Mesendoderm (in vitro differentiated cells): ENCODE measurements at regions not wholly inside any gene's neighbourhood (a gene's known extent, or its start where the extent isn't known, plus 50 kb on each side); places are given as distances from the start of the nearest gene placed in this dataset.
"Not testable (repeated sequence)": the region's sequence is repeated elsewhere in the genome, so short reads cannot be mapped to it uniquely, and the experiment has no call there.

Experiments used
- DNase-seq: peaks from one replicate; pipeline ENCODE4 v3.0.0; 2013
- H2AK5ac ChIP-seq: 2 replicates; pipeline ENCODE4 v1.6.1; 2013; ENCODE audit warnings: low read length, inconsistent platforms
- H2BK120ac ChIP-seq: 2 replicates; pipeline ENCODE4 v1.6.1; 2013; ENCODE audit warnings: low read depth, mild to moderate bottlenecking, low read length, moderate library complexity, mixed read lengths
- H2BK15ac ChIP-seq: replicated peaks from 2 replicates; pipeline ENCODE4 v1.6.1; 2013; ENCODE audit warnings: low read depth, mild to moderate bottlenecking, moderate library complexity
- H2BK5ac ChIP-seq: 2 replicates; pipeline ENCODE4 v1.6.1; 2013; ENCODE audit warnings: low read length, inconsistent platforms
- H3K18ac ChIP-seq: 2 replicates; pipeline ENCODE4 v1.6.1; 2013; ENCODE audit warnings: mild to moderate bottlenecking, low read length, mixed read lengths
- H3K23ac ChIP-seq: one replicate; pipeline ENCODE4 v1.6.1; 2013; ENCODE audit warnings: low read length
- H3K27ac ChIP-seq: 2 replicates; pipeline ENCODE4 v1.5.1; 2013; ENCODE audit warnings: low read depth, mild to moderate bottlenecking, inconsistent platforms, low read length, moderate library complexity
- H3K27me3 ChIP-seq: 2 replicates; pipeline ENCODE4 v1.6.1; 2013; ENCODE audit warnings: low read length, control low read depth, mild to moderate bottlenecking, inconsistent platforms; ENCODE audit not compliant: insufficient read depth, poor library complexity
- H3K36me3 ChIP-seq: 2 replicates; pipeline ENCODE4 v1.6.1; 2013; ENCODE audit warnings: low read length, inconsistent platforms; ENCODE audit not compliant: control insufficient read depth, insufficient read depth
- H3K4ac ChIP-seq: one replicate; pipeline ENCODE4 v1.6.1; 2013; ENCODE audit warnings: low read depth, mild to moderate bottlenecking, low read length, moderate library complexity
- H3K4me1 ChIP-seq: 2 replicates; pipeline ENCODE4 v1.6.1; 2013; ENCODE audit warnings: low read depth, low read length, inconsistent platforms; ENCODE audit not compliant: control insufficient read depth
- H3K4me2 ChIP-seq: 2 replicates; pipeline ENCODE4 v1.6.1; 2013; ENCODE audit warnings: low read length
- H3K4me3 ChIP-seq: 2 replicates; pipeline ENCODE4 v1.5.1; 2013; ENCODE audit warnings: mild to moderate bottlenecking, low read length
- H3K56ac ChIP-seq: one replicate; pipeline ENCODE4 v1.6.1; 2013; ENCODE audit warnings: low read length
- H3K79me1 ChIP-seq: 2 replicates; pipeline ENCODE4 v1.6.1; 2013; ENCODE audit warnings: low read length, inconsistent platforms
- H3K79me2 ChIP-seq: 2 replicates; pipeline ENCODE4 v1.6.1; 2013; ENCODE audit warnings: mild to moderate bottlenecking, low read length; ENCODE audit not compliant: control insufficient read depth, insufficient read depth
- H3K9ac ChIP-seq: 2 replicates; pipeline ENCODE4 v1.6.1; 2013; ENCODE audit warnings: low read length, inconsistent platforms
- H4K5ac ChIP-seq: one replicate; pipeline ENCODE4 v1.6.1; 2013; ENCODE audit warnings: low read length
- H4K8ac ChIP-seq: one replicate; pipeline ENCODE4 v1.6.1; 2013; ENCODE audit warnings: low read depth, mild to moderate bottlenecking, control low read depth, low read length, moderate library complexity
- WGBS: extraction: QIAGEN DNeasy Blood & Tissue Kit; methylation state at CpG from one replicate; pipeline ENCODE4 v1.1.7; 2013; ENCODE audit warnings: low lambda C conversion rate, missing lambda C conversion rate; ENCODE audit not compliant: insufficient coverage; ENCODE audit errors: extremely low coverage; 5-methylcytosine and 5-hydroxymethylcytosine counted together

DNA sequence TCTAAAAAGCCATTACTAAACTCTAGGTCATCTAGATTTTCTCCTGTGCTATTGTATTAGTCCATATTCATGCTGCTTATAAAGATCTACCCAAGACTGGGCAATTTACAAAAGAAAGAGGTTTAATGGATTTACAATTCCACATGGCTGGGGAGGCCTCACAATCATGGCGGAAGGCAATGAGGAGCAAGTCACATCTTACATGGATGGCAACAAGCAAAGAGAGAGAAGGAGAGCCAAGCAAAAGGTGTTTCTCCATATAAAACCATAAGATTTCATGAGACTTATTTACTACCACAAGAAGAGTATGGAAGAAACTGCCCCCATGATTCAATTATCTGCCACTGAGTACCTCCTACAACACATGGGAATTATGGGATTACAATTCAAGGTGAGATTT, 69.6 kb upstream of the CCDC6 start:
- not testable (repeated sequence) for H4K5ac ChIP-seq, H3K4me3 ChIP-seq, H3K4me1 ChIP-seq, H3K79me2 ChIP-seq, H2BK120ac ChIP-seq, H3K18ac ChIP-seq, H2BK5ac ChIP-seq, H2AK5ac ChIP-seq, H3K79me1 ChIP-seq, H3K4ac ChIP-seq, DNase-seq, H2BK15ac ChIP-seq, H3K36me3 ChIP-seq, H3K9ac ChIP-seq, H3K27me3 ChIP-seq, H4K8ac ChIP-seq, H3K27ac ChIP-seq, H3K23ac ChIP-seq, H3K4me2 ChIP-seq, H3K56ac ChIP-seq
- no CpG with 5 or more reads among the region's 1 CpG for WGBS

DNA sequence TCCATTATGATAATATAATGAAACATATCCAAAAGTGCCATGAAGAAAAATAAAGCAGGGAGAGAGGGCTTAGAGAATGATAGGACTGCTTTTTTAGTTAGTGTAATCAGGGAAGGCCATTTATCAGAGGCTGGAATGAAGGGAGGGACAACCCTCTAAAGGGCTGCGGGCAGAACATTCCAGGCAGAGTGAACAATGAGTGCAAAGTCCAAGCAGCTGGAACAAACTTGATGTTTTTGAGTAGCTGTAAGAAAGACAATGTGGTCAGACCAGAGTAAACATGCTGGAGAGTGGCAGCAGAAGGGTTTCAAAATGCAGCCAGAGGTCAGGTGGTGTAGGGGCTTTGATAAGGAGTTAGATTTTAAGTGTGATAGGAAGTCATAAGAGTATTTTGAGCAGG, 65.6 kb upstream of the CCDC6 start:
- DNase-seq = peak; percentile 26
- Histone ChIP-seq H3K4me3 (no peak overlapping the region), H4K5ac (no peak overlapping the region), H3K36me3 (no peaks in the 10 kb centered on the region), H2BK120ac (no peak overlapping the region), H3K79me2 (no peaks in the 10 kb centered on the region), H2BK5ac (no peak overlapping the region), H3K4me2 (no peak overlapping the region), H2AK5ac (no peak overlapping the region), H3K9ac (no peak overlapping the region), H3K18ac (no peak overlapping the region), H3K56ac (no peak overlapping the region), H3K27me3 (no peaks in the 10 kb centered on the region), H3K79me1 (no peaks in the 10 kb centered on the region), H3K4ac (no peak overlapping the region), H2BK15ac (no peak overlapping the region), H3K27ac (no peak overlapping the region), H3K4me1 (peaks cover 1% of the 10 kb centered on the region), H3K23ac (no peak overlapping the region), H4K8ac (no peak overlapping the region)
- WGBS = no CpG with 5 or more reads among the region's 1 CpG

DNA sequence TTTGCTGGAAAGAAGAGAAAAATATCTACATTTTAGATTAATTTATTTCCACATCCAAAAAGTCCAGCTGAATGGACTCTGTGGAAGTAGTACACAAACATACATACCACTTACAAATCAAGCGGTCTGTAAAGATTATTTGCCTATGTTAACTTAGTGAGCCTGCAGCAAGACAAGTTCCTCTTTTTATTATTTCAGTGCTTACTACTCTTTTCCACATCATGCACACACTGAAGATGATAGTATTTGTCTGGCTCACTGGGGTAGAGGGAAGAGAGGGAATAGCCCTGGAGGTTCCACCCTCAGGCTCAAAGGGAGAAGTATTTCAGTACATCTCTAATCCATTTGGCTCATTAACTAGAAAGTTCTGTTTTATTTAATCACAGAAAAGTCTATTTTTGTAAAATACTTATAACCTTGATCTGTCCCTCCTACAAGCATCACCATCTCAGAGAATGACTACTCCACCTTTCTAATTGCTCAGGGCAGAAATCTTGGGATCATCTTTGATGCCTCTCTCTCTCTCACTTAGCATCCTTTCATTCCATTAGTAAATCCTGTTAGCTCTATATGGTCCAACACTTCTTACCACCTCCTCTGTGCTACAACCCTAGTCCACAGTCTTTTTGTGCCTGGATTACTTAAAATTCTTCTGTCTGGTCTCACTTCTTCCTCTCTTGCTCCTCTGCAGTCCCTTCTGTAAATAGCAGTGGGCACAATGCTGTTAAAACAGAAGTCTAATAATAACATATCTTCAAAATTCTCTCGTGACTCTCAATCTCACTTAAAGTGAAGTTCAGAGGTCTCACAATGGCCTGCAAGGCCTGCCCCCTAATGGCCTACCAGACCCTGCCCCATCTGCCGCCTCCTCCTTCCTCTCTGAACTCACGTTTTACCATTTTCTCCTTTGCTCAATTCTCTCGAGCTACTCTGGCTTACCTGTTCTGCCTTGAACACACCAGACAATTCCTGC, 64.3 kb upstream of the CCDC6 start:
- H3K4me2 ChIP-seq = no peak overlapping the region
- no peak overlapping the region for H2BK15ac ChIP-seq
- no peak overlapping the region for H4K8ac ChIP-seq
- H3K4me3 ChIP-seq = no peak overlapping the region
- no peak overlapping the region for H3K9ac ChIP-seq
- H3K56ac ChIP-seq = peak overlapping the region; percentile 22
- no peaks in the 10 kb centered on the region for H3K79me2 ChIP-seq
- no peak overlapping the region for H2BK120ac ChIP-seq
- H3K79me1 ChIP-seq = no peaks in the 10 kb centered on the region
- no CpG with 5 or more reads among the region's 5 CpGs for WGBS
- H3K4me1 ChIP-seq = peaks cover 3% of the 10 kb centered on the region
- no peak overlapping the region for H3K18ac ChIP-seq
- no peak overlapping the region for H2BK5ac ChIP-seq
- H3K27me3 ChIP-seq = no peaks in the 10 kb centered on the region
- no peak overlapping the region for H4K5ac ChIP-seq
- no peaks in the 10 kb centered on the region for H3K36me3 ChIP-seq
- H3K27ac ChIP-seq = no peak overlapping the region
- DNase-seq = peak; percentile 32
- no peak overlapping the region for H2AK5ac ChIP-seq
- H3K23ac ChIP-seq = no peak overlapping the region
- no peak overlapping the region for H3K4ac ChIP-seq

DNA sequence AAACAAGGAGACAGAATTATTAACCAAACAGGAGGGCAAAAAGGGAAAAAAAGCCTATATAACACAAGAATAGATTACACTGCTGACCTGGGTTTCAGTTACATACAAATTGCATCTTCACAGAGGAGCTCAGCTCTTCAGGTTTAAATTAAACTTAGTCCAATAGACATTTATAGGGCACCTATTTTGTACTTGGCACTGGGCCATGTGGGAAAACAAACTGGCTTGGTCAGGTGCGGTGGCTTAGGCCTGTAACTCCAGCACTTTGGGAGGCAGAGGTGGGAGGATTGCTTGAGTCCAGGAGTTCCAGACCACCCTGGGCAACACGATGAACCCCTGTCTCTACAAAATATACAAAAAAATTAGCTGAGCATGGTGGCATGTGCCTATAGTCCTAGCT, 62.3 kb upstream of the CCDC6 start:
- Histone ChIP-seq H3K27ac (no peak overlapping the region), H3K4ac (no peak overlapping the region), H2AK5ac (no peak overlapping the region), H3K4me3 (no peak overlapping the region), H2BK120ac (no peak overlapping the region), H3K79me2 (no peaks in the 10 kb centered on the region), H2BK15ac (no peak overlapping the region), H3K56ac (no peak overlapping the region), H4K8ac (no peak overlapping the region), H3K9ac (no peak overlapping the region), H4K5ac (no peak overlapping the region), H3K27me3 (no peaks in the 10 kb centered on the region), H3K4me2 (no peak overlapping the region), H3K79me1 (no peaks in the 10 kb centered on the region), H3K18ac (no peak overlapping the region), H3K36me3 (no peaks in the 10 kb centered on the region), H2BK5ac (no peak overlapping the region), H3K23ac (no peak overlapping the region), H3K4me1 (peaks cover 6% of the 10 kb centered on the region)
- DNase-seq = no peak
- no CpG with 5 or more reads among the region's 2 CpGs for WGBS

DNA sequence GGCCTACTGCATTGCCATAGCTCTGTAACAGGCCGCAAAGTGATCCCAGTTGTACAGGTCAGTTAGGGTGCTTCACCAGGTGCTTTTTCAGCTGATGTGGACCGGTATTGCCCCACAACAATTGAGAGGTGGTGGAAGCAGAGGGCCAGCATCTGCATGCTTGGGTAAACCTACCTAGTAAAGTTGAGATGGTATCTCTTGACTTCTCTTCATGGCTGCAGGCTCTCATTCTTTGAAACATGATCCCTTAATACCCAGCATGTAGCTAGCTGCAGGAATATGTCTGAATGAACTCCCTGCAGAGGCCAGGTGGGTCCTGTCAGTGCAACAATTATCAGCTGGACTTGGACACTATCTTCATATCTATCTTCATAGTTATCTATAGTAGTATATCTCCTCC, 60.7 kb upstream of the CCDC6 start:
- no peak overlapping the region for H3K56ac ChIP-seq
- H2BK120ac ChIP-seq = no peak overlapping the region
- H2AK5ac ChIP-seq = no peak overlapping the region
- H3K4me1 ChIP-seq = peaks cover 6% of the 10 kb centered on the region
- no peak overlapping the region for H3K9ac ChIP-seq
- no peak overlapping the region for H3K18ac ChIP-seq
- DNase-seq = peak; percentile 57
- no peaks in the 10 kb centered on the region for H3K36me3 ChIP-seq
- no peak overlapping the region for H2BK5ac ChIP-seq
- no peaks in the 10 kb centered on the region for H3K27me3 ChIP-seq
- no peak overlapping the region for H3K23ac ChIP-seq
- no CpG with 5 or more reads among the region's 2 CpGs for WGBS
- H3K4me3 ChIP-seq = no peak overlapping the region
- H2BK15ac ChIP-seq = no peak overlapping the region
- H3K4me2 ChIP-seq = no peak overlapping the region
- H3K27ac ChIP-seq = no peak overlapping the region
- no peaks in the 10 kb centered on the region for H3K79me2 ChIP-seq
- no peaks in the 10 kb centered on the region for H3K79me1 ChIP-seq
- H3K4ac ChIP-seq = no peak overlapping the region
- H4K8ac ChIP-seq = no peak overlapping the region
- H4K5ac ChIP-seq = no peak overlapping the region
